ENCODE measurements at regions not wholly inside any gene's neighbourhood (a gene's known extent, or its start where the extent isn't known, plus 50 kb on each side); places are given as distances from the start of the nearest gene placed in this dataset.

DNA sequence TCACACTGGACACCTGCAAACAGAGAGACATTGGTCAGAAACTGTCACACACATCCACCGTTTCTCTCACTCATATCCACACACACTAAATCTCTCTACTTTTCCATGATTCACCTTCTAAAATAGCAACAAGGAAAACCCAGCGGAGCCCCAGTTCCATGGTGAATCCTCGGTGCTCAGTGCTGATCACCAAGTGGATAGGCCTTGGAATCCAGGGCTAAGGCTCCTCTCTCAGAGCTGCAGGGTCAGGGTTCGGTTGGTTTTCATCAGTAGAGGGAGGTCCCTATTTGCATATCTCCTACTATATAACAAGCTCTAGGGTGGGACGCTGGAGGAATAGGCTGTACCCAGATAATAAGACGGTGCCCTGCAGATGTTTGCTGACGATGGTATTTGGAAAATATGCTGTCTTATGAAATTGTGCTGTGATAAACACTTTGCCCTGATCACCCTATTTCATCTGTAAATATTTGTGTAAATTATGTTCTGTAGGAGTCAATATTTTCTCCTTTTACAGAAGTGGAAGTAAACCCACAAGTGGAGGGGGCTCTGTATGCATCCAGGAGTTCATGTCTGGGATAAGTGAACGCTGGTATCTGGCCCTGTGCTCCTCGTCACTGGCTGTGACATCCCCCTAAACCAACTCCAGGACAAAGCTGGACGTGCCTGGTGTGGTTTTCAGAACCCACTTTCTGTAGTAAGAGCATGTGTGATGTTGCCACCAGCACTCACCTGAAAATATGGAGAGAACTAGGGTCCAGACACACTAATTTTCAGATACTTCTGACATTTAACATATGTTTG, 709.2 kb downstream of the TMEM121 start:
- TF ChIP-seq CTCF (IDR thresholded peaks at IDR 0.05) (no peak), POLR2A (IDR thresholded peaks at IDR 0.05) (no peak)

All from testis (tissue), 2 donors.